Endothelial cell of umbilical vein (primary cell): ENCODE measurements at regions not wholly inside any gene's neighbourhood (a gene's known extent, or its start where the extent isn't known, plus 50 kb on each side); places are given as distances from the start of the nearest gene placed in this dataset.

Source experiments
- BruUV-seq: library from RNA; stranded (reverse); fragments of 400-500 nt; replicated peaks from 2 replicates; lab custom pipeline; 2021; lab: Mats Ljungman, UMichigan
- CTCF ChIA-PET: fragments of 300-600, 350-600 bp; sonication (Branson Sonifier 250); formaldehyde crosslinking; loops from one replicate; lab custom pipeline; 2021; ENCODE audit warnings: antibody characterized with exemption, inconsistent platforms; lab: Charles Lee
- POLR2A ChIA-PET: fragments of 300-600, 350-600 bp; sonication (Branson Sonifier 250); formaldehyde crosslinking; loops from one replicate; lab custom pipeline; 2021; ENCODE audit warnings: antibody characterized with exemption, inconsistent platforms; lab: Charles Lee
- DNase-seq: peaks from one replicate; pipeline ENCODE4 v3.0.0-alpha.2; 2011; ENCODE audit warnings: low read depth, low spot score
- FAIRE-seq: peaks from 2 replicates; lab custom pipeline; 2011; peaks lifted over from hg19 to GRCh38; lab: Jason Lieb, UNC
- H2AFZ ChIP-seq: 2 replicates; pipeline ENCODE4 v1.6.0; 2012; ENCODE audit warnings: low read depth, low read length, control low read depth, inconsistent platforms
- H3K27ac ChIP-seq: 2 replicates; pipeline ENCODE4 v1.5.1; 2011; ENCODE audit warnings: low read depth, mild to moderate bottlenecking, control low read depth, low read length, moderate library complexity; ENCODE audit not compliant: insufficient read depth
- H3K27me3 ChIP-seq, 2 experiments: 2 replicates each; pipeline versions ENCODE4 v1.6.0 to v1.6.1; 2011; ENCODE audit warnings: low read length in 2 of 2, mixed read lengths in 1 of 2; ENCODE audit not compliant: control insufficient read depth in 2 of 2, insufficient read depth in 2 of 2
- H3K36me3 ChIP-seq, 2 experiments: 2 replicates in 1 of 2; 3 replicates in 1 of 2; pipeline ENCODE4 v1.5.1; 2011; ENCODE audit warnings: low read length in 2 of 2, mild to moderate bottlenecking in 1 of 2, moderate library complexity in 1 of 2; ENCODE audit not compliant: control insufficient read depth in 2 of 2, insufficient read depth in 2 of 2; ENCODE audit errors: extremely low read depth in 1 of 2
- H3K4me1 ChIP-seq: 3 replicates; pipeline ENCODE4 v1.5.1; 2011; ENCODE audit warnings: mild to moderate bottlenecking, low read length; ENCODE audit not compliant: control insufficient read depth, insufficient read depth; ENCODE audit errors: extremely low read depth
- H3K4me2 ChIP-seq: 2 replicates; pipeline ENCODE4 v1.6.1; 2011; ENCODE audit warnings: low read length, control low read depth, mixed read lengths; ENCODE audit not compliant: insufficient read depth
- H3K4me3 ChIP-seq, 3 experiments: fragments of 200-600 bp in 1 of 3; sonication (generic), shearing (Covaris generic) in 1 of 3; replicated peaks in 1 of 3; 2 replicates each; pipeline ENCODE4 v1.5.1; 2011 to 2016; ENCODE audit warnings: control low read depth in 3 of 3, low read length in 3 of 3, mild to moderate bottlenecking in 2 of 3, inconsistent platforms in 1 of 3, low read depth in 1 of 3, moderate library complexity in 1 of 3; ENCODE audit not compliant: insufficient read depth in 1 of 3
- H3K79me2 ChIP-seq: 2 replicates; pipeline ENCODE4 v1.6.0; 2012; ENCODE audit warnings: low read length, inconsistent platforms; ENCODE audit not compliant: control insufficient read depth, insufficient read depth
- H3K9ac ChIP-seq: replicated peaks from 2 replicates; pipeline ENCODE3; 2011; ENCODE audit warnings: low read length, control low read depth; ENCODE audit not compliant: insufficient read depth; ENCODE audit errors: extremely low read depth
- H3K9me1 ChIP-seq: replicated peaks from 3 replicates; pipeline ENCODE4 v1.6.0; 2011; ENCODE audit warnings: mild to moderate bottlenecking, low read length; ENCODE audit not compliant: control insufficient read depth, insufficient read depth; ENCODE audit errors: extremely low read depth
- H3K9me3 ChIP-seq: replicated peaks from 2 replicates; pipeline ENCODE4 v1.5.1; 2012; ENCODE audit warnings: low read length, inconsistent platforms; ENCODE audit not compliant: control insufficient read depth, insufficient read depth
- H4K20me1 ChIP-seq: replicated peaks from 2 replicates; pipeline ENCODE3; 2011; ENCODE audit warnings: mild to moderate bottlenecking, low read length; ENCODE audit not compliant: control insufficient read depth, insufficient read depth; ENCODE audit errors: extremely low read depth
- EZH2 ChIP-seq: IDR thresholded peaks from 2 replicates; pipeline ENCODE4 v1.6.1; 2012; ENCODE audit warnings: borderline replicate concordance, low read depth, mild to moderate bottlenecking, moderate library complexity, low read length, inconsistent platforms; ENCODE audit not compliant: severe bottlenecking
- GATA2 ChIP-seq: IDR thresholded peaks from 2 replicates; pipeline ENCODE4 v1.7.0; 2011; ENCODE audit warnings: low read depth, mild to moderate bottlenecking, moderate library complexity, mixed read lengths, low read length; ENCODE audit not compliant: insufficient read length, insufficient read depth
- MAX ChIP-seq: IDR thresholded peaks from 2 replicates; pipeline ENCODE4 v1.6.1; 2011; ENCODE audit not compliant: insufficient read depth, insufficient read length
- MYC ChIP-seq: IDR thresholded peaks from one replicate; pipeline ENCODE4 v1.6.1; 2011; ENCODE audit warnings: mild to moderate bottlenecking, low read depth, low read length
- POLR2A ChIP-seq: IDR thresholded peaks from 2 replicates; pipeline ENCODE4 v1.6.1; 2012; ENCODE audit warnings: low read depth, mild to moderate bottlenecking, control low read depth, low read length
- POLR2AphosphoS5 ChIP-seq: IDR thresholded peaks from 2 replicates; pipeline ENCODE4 v1.6.1; 2012; ENCODE audit warnings: low read depth, mild to moderate bottlenecking, control low read depth, low read length, moderate library complexity; ENCODE audit not compliant: insufficient read depth
- dilution Hi-C: fragments of 300-500 bp; cut with MboI; formaldehyde crosslinking; loops from one replicate; pipeline ENCODE4 v1.15.0; 2019; ENCODE audit warnings: low sequenced_read_pairs; ENCODE audit not compliant: extremely low pct_ligation_motif_present
- intact Hi-C: fragments of 100-400 bp; cut with micrococcal nuclease; formaldehyde crosslinking; loops from one replicate; pipeline ENCODE4 v1.10.0; 2022

DNA sequence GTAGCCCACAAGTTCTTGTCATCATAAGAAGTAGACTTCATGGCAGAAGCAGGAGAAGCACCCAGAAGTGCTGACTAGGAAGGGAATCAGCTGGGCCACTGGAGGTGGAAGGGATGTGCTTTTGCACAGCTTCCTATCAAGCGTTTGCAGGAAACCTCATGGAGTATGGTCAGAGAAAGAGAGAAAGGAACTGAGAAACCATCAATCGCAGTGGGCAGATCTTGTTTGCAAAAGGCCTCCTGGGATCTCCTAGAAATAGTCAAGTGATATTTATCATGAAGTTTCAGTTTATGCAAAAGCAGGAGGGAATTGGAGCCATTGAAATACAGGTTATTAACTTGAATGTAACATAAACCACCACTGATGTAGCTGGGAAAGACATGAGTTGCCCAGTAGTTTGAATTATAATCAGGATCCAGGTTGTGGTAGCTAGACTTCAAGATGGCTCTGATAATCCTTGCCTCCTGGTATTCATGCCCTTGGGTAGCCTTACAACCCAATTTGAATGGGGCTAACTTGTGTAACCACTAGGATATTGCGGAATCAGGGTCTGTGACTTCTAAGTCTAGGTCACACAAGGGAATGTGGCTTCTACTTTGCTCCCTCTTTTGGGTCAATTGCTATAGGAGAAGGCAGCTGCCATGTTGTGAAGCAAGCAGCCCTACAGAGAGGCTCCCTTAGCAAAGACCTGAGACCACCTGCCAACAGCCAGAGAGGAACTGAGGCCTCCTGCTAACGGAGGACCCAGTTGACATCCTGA is 69.8 kb upstream of the TCF4 start:
- Histone ChIP-seq H2AFZ (no peak overlapping the region), H3K9ac (no peak overlapping the region), H3K4me1 (no peaks in the 10 kb centered on the region), H3K9me3 (no peaks in the 10 kb centered on the region), H3K9me1 (no peaks in the 10 kb centered on the region), H4K20me1 (no peaks in the 10 kb centered on the region), H3K36me3 (no peaks in the 10 kb centered on the region), H3K4me2 (no peak overlapping the region), H3K27ac (no peak overlapping the region), H3K27me3 (peaks cover 2 to 12% of the 10 kb centered on the region in 2 experiments), H3K4me3 (no peak overlapping the region), H3K79me2 (no peaks in the 10 kb centered on the region)
- ChIA-PET POLR2A (no interaction called here), CTCF (no interaction called here)
- FAIRE-seq (no peak), DNase-seq (no peak)
- intact Hi-C loops: no loop called here
- dilution Hi-C loops: no loop called here
- no TSS peak for BruUV-seq
- no peak for TF ChIP-seq GATA2
- no peak for TF ChIP-seq POLR2AphosphoS5
- no peak for TF ChIP-seq MYC
- no peak for TF ChIP-seq MAX
- no peak for TF ChIP-seq EZH2
- TF ChIP-seq POLR2A: no peak

DNA sequence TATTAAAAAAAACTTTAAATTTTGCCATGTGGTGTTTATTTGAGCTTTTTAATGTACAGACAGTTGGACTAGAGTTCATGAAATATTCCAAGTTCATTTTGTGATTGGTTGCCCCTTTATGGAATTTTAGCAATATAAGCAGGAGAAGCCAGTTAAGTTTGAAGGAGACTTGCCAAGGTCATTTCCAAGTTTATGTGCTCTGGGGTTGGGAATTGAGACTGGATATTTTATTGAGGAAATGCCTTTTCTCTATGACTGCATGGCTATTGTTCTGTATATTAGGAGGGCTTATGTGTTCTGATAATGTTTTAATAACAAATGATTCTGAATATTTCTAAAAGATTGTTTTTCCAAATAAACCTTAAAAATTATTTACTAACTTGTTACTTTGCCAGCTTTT is 67.0 kb upstream of the TCF4 start:
- ChIA-PET POLR2A (no interaction called here), CTCF (no interaction called here)
- Histone ChIP-seq H3K9me1 (no peaks in the 10 kb centered on the region), H3K4me1 (no peaks in the 10 kb centered on the region), H3K4me3 (no peak overlapping the region), H3K4me2 (no peak overlapping the region), H2AFZ (no peak overlapping the region), H3K9ac (no peak overlapping the region), H3K27ac (no peak overlapping the region), H3K36me3 (no peaks in the 10 kb centered on the region), H3K27me3 (peaks cover 0 to 3% of the 10 kb centered on the region in 2 experiments), H3K79me2 (no peaks in the 10 kb centered on the region), H3K9me3 (no peaks in the 10 kb centered on the region), H4K20me1 (no peaks in the 10 kb centered on the region)
- dilution Hi-C loops (no loop called here), intact Hi-C loops (no loop called here)
- DNase-seq (peak; percentile 76), FAIRE-seq (peak; percentile 64)
- BruUV-seq: no TSS peak
- TF ChIP-seq GATA2 (no peak), POLR2AphosphoS5 (no peak)
